Omental fat pad (tissue), 3 donors: ENCODE measurements at regions not wholly inside any gene's neighbourhood (a gene's known extent, or its start where the extent isn't known, plus 50 kb on each side); places are given as distances from the start of the nearest gene placed in this dataset.

Source experiments
- ATAC-seq: fragments of 150-250 bp; one replicate; pipeline ENCODE4 v1.9.1; 2016; ENCODE audit warnings: mild to moderate bottlenecking, moderate library complexity; ENCODE audit not compliant: low FRiP score
- DNase-seq: peaks from one replicate; pipeline ENCODE4 v3.0.0-alpha.2; 2019; ENCODE audit warnings: low spot score
- TF ChIP-seq, protein P1 (sequence below), 3 donors: fragments of 450-650 bp; IDR thresholded peaks; one replicate each; pipeline ENCODE4 v1.5.1; 2016 to 2017; ENCODE audit warnings: antibody characterized with exemption in 3 of 3, mild to moderate bottlenecking in 3 of 3, moderate library complexity in 2 of 3

DNA sequence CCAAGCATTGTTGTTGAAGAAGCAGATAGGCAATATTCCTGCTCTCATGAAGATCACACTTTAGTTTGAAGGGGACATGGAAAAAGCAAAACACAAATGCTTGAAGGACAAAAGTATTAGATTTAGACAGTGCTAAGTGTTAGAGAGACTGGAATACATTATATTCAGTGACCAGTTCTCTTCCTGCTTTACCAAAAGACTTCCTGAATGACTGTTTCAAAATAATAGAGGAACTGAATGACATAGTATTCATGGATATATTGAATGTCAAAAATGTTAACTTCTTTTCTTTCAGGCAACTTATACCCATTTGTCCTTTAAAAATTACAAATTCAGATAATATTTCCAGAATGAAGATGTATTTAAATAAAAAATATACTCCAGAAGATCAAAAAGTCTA lies 178.0 kb upstream of the IVNS1ABP start:
- DNase-seq (no peak), ATAC-seq (no peak)
- TF ChIP-seq, protein P1, sequence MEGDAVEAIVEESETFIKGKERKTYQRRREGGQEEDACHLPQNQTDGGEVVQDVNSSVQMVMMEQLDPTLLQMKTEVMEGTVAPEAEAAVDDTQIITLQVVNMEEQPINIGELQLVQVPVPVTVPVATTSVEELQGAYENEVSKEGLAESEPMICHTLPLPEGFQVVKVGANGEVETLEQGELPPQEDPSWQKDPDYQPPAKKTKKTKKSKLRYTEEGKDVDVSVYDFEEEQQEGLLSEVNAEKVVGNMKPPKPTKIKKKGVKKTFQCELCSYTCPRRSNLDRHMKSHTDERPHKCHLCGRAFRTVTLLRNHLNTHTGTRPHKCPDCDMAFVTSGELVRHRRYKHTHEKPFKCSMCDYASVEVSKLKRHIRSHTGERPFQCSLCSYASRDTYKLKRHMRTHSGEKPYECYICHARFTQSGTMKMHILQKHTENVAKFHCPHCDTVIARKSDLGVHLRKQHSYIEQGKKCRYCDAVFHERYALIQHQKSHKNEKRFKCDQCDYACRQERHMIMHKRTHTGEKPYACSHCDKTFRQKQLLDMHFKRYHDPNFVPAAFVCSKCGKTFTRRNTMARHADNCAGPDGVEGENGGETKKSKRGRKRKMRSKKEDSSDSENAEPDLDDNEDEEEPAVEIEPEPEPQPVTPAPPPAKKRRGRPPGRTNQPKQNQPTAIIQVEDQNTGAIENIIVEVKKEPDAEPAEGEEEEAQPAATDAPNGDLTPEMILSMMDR (IDR thresholded peaks at IDR 0.05), result no peak

GRCh38 chr1:185492089-185492825 lies 175.2 kb upstream of the IVNS1ABP start:
- no peak for DNase-seq
- ATAC-seq, result no peak
- TF ChIP-seq, protein P1 (IDR thresholded peaks at IDR 0.05), result no peak

GRCh38 chr1:185491604-185492003 lies 174.6 kb upstream of the IVNS1ABP start:
- TF ChIP-seq, protein P1 (IDR thresholded peaks at IDR 0.05), result no peak
- ATAC-seq, result no peak
- DNase-seq, result no peak

GRCh38 chr1:185490924-185491323 lies 173.9 kb upstream of the IVNS1ABP start:
- ATAC-seq (no peak), DNase-seq (no peak)
- TF ChIP-seq, protein P1 (IDR thresholded peaks at IDR 0.05), result no peak

- no peak for ATAC-seq
- no peak for DNase-seq
- TF ChIP-seq, protein P1 (IDR thresholded peaks at IDR 0.05), result no peak
Observed at GRCh38 chr1:185489406-185489805, 172.4 kb upstream of the IVNS1ABP start.

- TF ChIP-seq, protein P1 (IDR thresholded peaks at IDR 0.05), result no peak
- no peak for ATAC-seq
- no peak for DNase-seq
Observed at GRCh38 chr1:185488808-185489207, 171.8 kb upstream of the IVNS1ABP start.

- TF ChIP-seq, protein P1 (IDR thresholded peaks at IDR 0.05), result no peak
- DNase-seq (no peak), ATAC-seq (no peak)
Observed at GRCh38 chr1:185487936-185488335, 170.9 kb upstream of the IVNS1ABP start.
